GM18505 (cell line): ENCODE measurements at regions not wholly inside any gene's neighbourhood (a gene's known extent, or its start where the extent isn't known, plus 50 kb on each side); places are given as distances from the start of the nearest gene placed in this dataset.
"Not testable (repeated sequence)": the region's sequence is repeated elsewhere in the genome, so short reads cannot be mapped to it uniquely, and the experiment has no call there.

ENCODE experiments used
- ATAC-seq: cut with Tn5 transposase; IDR thresholded peaks from one replicate; pipeline ENCODE4 v1.9.1; 2021; ENCODE audit not compliant: unreplicated experiment
- POLR2A ChIP-seq: IDR thresholded peaks from 4 replicates; pipeline ENCODE4 v1.6.1; 2011; ENCODE audit warnings: borderline replicate concordance; ENCODE audit not compliant: insufficient read depth, insufficient read length; ENCODE audit errors: extremely low read depth

GRCh38 chr14:38012056-38012455 is 195.6 kb upstream of the SSTR1 start:
- no peak for ATAC-seq

GRCh38 chr14:38016497-38016896 is 191.2 kb upstream of the SSTR1 start:
- TF ChIP-seq POLR2A, result no peak
- no peak for ATAC-seq

More at GRCh38 chr14:38012056-38012455, 195.6 kb upstream of the SSTR1 start:
- TF ChIP-seq POLR2A, result no peak

- no peak for TF ChIP-seq POLR2A
- no peak for ATAC-seq
Measured at GRCh38 chr14:38021861-38022260, 185.8 kb upstream of the SSTR1 start.

DNA sequence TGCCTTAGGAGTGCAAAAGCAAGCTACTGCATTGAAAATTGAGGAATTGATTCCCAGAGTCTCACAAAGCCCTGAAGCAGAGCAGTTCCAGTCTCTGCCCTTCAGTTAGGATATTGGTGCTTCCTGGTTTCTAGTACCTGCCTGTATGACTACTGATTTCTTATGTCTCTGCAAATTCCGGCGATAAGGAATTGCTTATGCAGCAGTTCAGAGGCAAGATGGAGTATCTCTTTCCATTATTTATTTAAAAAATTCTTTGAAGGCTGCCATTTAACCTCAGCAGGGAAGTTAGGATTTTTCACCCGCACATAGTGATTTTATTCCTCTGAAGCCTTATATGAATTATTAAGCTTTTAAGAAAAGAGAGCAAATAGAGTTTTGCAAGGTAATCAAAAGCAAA is 184.9 kb upstream of the SSTR1 start:
- no peak for ATAC-seq
- TF ChIP-seq POLR2A, result no peak

DNA sequence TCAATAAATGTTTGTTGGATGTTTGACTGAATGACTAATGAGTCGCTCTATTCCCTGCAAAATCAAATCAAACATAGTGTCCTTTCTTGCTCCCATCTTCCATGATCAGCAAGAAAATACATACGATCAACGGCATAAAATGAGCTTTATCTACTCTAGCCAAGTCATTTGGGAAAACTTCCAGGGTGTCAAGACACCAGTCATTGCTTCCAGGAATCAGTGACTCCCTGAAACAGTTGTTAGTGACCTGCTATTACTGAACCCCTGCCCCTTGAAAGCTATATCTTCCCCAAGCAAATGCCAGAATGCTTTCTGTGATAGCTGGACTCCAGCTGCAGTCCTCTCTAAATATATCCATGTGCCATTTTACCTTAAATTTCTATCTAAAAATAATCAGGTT is 169.5 kb upstream of the SSTR1 start:
- no peak for ATAC-seq

GRCh38 chr14:38038986-38039385 is 168.7 kb upstream of the SSTR1 start:
- ATAC-seq, result no peak

More for the DNA sequence above, 169.5 kb upstream of the SSTR1 start:
- no peak for TF ChIP-seq POLR2A

GRCh38 chr14:38039496-38039895 is 168.2 kb upstream of the SSTR1 start:
- no peak for ATAC-seq
- TF ChIP-seq POLR2A, result no peak

More at GRCh38 chr14:38038986-38039385, 168.7 kb upstream of the SSTR1 start:
- TF ChIP-seq POLR2A, result no peak

DNA sequence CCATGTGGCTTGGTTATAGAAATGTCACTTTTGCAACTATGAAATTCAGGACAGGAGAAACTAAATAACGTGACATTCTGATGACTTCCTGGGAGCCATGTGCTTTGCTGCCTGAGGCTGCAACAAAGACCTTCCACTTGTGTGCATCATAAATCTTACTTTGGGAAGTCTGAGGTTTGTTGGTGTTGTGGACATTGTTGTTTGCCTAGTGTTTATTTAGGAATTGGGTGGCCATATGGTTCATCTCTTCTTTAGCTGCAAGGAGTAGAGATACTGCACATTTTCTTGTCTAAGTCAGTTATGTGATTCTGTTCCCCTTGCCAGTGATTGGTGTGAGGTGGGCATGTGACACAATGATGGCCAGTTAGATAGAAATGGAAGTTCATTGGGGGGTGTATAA is 167.3 kb upstream of the SSTR1 start:
- TF ChIP-seq POLR2A, result no peak
- no peak for ATAC-seq

DNA sequence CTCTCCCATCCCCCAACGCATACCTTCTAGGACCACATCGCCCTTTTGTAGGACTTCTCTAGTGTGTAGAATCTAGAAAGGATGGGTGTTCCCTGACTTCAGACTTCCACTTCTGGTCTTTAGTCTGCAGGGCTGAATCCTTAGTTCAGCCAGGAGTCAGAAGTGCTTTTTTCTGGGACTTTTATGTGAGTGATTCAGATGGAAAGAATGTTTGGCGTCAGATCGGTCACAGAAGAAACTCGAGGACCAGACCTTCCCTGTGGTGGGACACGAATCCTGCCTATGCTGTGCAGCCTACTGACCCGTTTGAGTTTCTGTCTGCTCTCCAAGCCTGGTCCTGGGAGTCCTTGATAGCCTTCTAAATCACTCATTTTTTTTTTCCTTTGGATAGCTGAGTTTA is 165.4 kb upstream of the SSTR1 start:
- ATAC-seq, result no peak
- no peak for TF ChIP-seq POLR2A

- no peak for ATAC-seq
- no peak for TF ChIP-seq POLR2A
Measured at GRCh38 chr14:38044710-38045109, 163.0 kb upstream of the SSTR1 start.

GRCh38 chr14:38045461-38045860 is 162.2 kb upstream of the SSTR1 start:
- TF ChIP-seq POLR2A, result no peak
- ATAC-seq, result no peak

DNA sequence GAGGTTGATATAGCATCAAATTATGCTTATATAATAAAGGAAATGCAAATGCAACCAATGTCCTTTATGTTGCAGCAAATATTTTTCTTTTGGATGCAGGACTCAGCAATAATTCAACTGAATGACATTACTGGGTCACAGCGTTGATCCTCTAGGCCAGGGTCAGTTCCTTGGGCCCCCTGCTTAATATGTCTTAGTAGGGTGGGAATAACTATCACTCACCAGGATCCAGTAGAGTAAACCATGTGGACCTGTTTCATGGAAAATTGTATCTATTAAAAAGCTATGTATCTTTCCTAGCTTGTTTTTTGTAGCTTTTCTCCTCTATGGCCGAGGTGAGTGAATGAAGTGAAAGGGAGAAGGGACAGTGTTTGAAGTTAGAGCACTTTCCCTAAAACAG is 161.5 kb upstream of the SSTR1 start:
- ATAC-seq, result no peak
- no peak for TF ChIP-seq POLR2A

DNA sequence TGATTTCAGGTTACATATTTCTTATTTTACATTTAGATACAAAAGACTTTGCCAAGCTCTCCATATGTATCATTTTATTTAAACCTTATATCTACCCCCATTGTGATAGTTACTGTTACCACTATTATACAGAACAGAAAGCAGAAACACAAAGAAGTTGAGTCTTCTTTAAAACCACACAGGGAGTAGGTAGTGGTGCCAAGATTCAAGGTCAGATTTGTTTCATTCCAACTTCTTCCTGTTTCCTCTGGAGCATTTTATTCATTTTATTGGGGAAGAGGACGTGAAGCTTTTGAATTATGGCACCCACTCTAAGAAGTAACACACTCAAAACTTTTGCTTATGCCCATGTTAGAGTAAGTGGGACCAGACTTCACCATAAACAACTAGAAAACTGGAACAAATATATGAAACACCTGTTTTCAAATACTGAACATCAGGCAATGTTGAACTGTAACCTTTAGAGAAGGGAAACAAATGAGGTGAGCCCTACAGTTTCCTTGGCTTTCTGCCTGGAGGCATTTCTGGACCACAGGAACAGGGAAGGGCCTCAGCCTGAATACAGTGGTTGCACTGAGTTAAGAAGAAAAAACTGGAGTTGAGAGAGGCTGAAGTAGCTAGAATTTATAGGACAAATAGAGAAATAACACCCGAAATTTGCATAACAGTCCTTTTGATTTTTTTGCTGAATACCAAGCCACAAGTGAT is 160.4 kb upstream of the SSTR1 start:
- no peak for TF ChIP-seq POLR2A
- ATAC-seq, result no peak

GRCh38 chr14:38053666-38054065 is 154.0 kb upstream of the SSTR1 start:
- no peak for TF ChIP-seq POLR2A
- no peak for ATAC-seq

GRCh38 chr14:38056270-38056669 is 151.4 kb upstream of the SSTR1 start:
- peak; percentile 50 for ATAC-seq
- TF ChIP-seq POLR2A, result no peak

DNA sequence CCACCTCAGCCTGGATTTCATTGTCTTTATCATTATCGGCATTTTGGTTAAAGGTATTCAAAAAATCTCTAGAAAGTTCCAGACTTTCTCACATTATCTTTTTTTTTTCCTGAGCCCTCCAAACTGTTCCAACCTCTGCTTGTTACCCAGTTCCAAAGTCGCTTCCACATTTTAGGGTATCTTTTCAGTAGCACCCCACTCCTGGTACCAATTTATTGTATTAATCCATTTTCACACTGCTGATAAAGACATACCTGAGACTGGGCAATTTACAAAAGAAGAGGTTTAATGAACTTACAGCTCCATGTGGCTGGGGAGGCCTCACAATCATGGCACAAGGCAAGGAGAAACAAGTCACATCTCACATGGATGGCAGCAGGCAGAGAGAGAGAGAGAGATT is 145.5 kb upstream of the SSTR1 start:
- not testable (repeated sequence) for ATAC-seq
